Osteoblast (primary cell): ENCODE measurements at regions not wholly inside any gene's neighbourhood (a gene's known extent, or its start where the extent isn't known, plus 50 kb on each side); places are given as distances from the start of the nearest gene placed in this dataset.
A peak's percentile ranks its signal among the peaks of the same experiment; 100 is the strongest.

Source experiments
- DNase-seq: peaks from one replicate; pipeline ENCODE4 v3.0.0; 2011; ENCODE audit warnings: low spot score, mixed read lengths; ENCODE audit not compliant: insufficient read length; ENCODE audit errors: missing footprints
- H2AFZ ChIP-seq: 2 replicates; pipeline ENCODE4 v1.6.0; 2011; ENCODE audit warnings: mild to moderate bottlenecking, low read length
- H3K27ac ChIP-seq: 2 replicates; pipeline ENCODE4 v1.5.1; 2011; ENCODE audit warnings: mild to moderate bottlenecking, low read depth, low read length, moderate library complexity
- H3K27me3 ChIP-seq: 2 replicates; pipeline ENCODE4 v1.6.0; 2012; ENCODE audit warnings: mild to moderate bottlenecking, control low read depth, inconsistent platforms, low read length, moderate library complexity; ENCODE audit not compliant: insufficient read depth
- H3K36me3 ChIP-seq: 2 replicates; pipeline ENCODE4 v1.5.1; 2011; ENCODE audit warnings: mild to moderate bottlenecking, low read length, control low read depth, moderate library complexity; ENCODE audit not compliant: insufficient read depth
- H3K4me1 ChIP-seq: 2 replicates; pipeline ENCODE4 v1.5.1; 2011; ENCODE audit warnings: mild to moderate bottlenecking, low read length, control low read depth, moderate library complexity; ENCODE audit not compliant: insufficient read depth
- H3K4me2 ChIP-seq: 2 replicates; pipeline ENCODE4 v1.6.0; 2011; ENCODE audit warnings: mild to moderate bottlenecking, low read length; ENCODE audit not compliant: insufficient read depth
- H3K4me3 ChIP-seq: fragments of 200-600 bp; sonication (generic); 3 replicates; pipeline ENCODE4 v1.5.1; 2012; ENCODE audit warnings: mild to moderate bottlenecking, low read length, inconsistent platforms; ENCODE audit not compliant: insufficient read depth
- H3K79me2 ChIP-seq: 2 replicates; pipeline ENCODE4 v1.6.0; 2012; ENCODE audit warnings: mild to moderate bottlenecking, low read length, control low read depth, inconsistent platforms; ENCODE audit not compliant: insufficient read depth
- H3K9me3 ChIP-seq: 2 replicates; pipeline ENCODE4 v1.5.1; 2011; ENCODE audit warnings: low read depth, low read length, control low read depth
- H4K20me1 ChIP-seq: 2 replicates; pipeline ENCODE4 v1.6.0; 2012; ENCODE audit warnings: mild to moderate bottlenecking, low read length, control low read depth; ENCODE audit not compliant: insufficient read depth
- TF ChIP-seq, protein P1 (sequence below): IDR thresholded peaks from 2 replicates; pipeline ENCODE4 v1.5.1; 2011; ENCODE audit warnings: mild to moderate bottlenecking, low read depth, low read length, moderate library complexity; ENCODE audit errors: extremely low read depth

DNA sequence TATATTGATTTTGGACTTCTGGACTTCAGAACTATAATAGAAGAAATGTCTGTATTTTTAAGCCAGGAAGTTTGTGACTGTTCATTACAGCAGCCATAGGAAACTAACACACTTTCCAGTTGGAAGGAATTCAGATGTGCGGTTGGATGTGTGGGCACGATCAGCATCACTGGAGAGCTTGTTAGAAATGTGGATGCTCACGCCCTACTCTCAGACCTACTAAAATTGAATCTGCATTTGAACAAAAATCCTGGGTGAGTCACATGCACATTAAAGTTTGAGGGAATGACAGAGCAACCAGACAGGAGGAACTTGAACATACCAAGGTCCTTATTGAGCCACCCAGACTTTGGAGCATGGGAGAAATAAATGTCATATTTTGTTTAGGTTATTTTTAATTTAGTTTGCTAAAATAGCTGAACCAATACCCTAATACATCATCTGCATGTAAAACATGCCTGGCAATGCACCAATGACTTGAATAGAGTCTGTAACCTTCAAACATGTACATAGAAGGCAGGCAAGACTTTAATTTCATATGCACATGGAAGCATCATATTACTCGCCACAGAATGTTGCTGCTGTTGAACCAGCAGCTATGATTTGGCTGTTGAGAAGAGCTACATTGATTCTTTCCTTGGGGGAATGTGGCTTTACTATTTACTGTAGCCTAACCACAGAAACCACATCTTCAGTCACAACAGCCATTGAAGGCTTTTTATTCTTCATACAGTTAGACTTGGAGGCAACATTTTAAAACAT, 346.2 kb downstream of the BARHL2 start:
- peak overlapping the region; percentile 39 for H3K27ac ChIP-seq
- peak overlapping the region; percentile 21 for H3K4me2 ChIP-seq
- no peak for DNase-seq

DNA sequence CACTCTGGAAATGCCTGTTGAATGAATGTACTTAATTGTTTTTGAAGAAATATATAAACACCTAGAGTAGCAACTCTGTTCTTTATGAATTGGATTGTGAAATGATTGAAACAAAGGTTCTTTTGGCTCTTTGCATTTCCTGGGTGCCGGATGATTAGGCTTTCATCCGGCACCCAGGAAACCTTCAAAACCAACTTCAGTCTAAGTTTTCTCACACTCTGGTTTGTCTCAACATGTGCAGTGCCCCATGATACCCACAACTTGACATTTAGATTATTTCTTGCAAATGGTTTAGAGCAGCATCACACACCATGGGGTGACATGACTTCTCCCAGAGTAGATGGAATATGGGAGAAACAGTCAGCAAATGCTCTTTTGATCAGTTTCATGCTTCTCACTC, 354.9 kb downstream of the BARHL2 start:
- Histone ChIP-seq H3K4me3 (no peak overlapping the region), H4K20me1 (no peaks in the 10 kb centered on the region), H3K36me3 (no peaks in the 10 kb centered on the region), H3K9me3 (no peaks in the 10 kb centered on the region), H3K4me1 (no peaks in the 10 kb centered on the region), H2AFZ (no peak overlapping the region), H3K79me2 (no peaks in the 10 kb centered on the region), H3K4me2 (no peak overlapping the region), H3K27ac (no peak overlapping the region), H3K27me3 (no peaks in the 10 kb centered on the region)
- TF ChIP-seq, protein P1, sequence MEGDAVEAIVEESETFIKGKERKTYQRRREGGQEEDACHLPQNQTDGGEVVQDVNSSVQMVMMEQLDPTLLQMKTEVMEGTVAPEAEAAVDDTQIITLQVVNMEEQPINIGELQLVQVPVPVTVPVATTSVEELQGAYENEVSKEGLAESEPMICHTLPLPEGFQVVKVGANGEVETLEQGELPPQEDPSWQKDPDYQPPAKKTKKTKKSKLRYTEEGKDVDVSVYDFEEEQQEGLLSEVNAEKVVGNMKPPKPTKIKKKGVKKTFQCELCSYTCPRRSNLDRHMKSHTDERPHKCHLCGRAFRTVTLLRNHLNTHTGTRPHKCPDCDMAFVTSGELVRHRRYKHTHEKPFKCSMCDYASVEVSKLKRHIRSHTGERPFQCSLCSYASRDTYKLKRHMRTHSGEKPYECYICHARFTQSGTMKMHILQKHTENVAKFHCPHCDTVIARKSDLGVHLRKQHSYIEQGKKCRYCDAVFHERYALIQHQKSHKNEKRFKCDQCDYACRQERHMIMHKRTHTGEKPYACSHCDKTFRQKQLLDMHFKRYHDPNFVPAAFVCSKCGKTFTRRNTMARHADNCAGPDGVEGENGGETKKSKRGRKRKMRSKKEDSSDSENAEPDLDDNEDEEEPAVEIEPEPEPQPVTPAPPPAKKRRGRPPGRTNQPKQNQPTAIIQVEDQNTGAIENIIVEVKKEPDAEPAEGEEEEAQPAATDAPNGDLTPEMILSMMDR, result no peak
- DNase-seq, result no peak

More for the DNA sequence above, 346.2 kb downstream of the BARHL2 start:
- Histone ChIP-seq H3K36me3 (no peaks in the 10 kb centered on the region), H3K4me1 (peaks cover 8% of the 10 kb centered on the region), H3K27me3 (no peaks in the 10 kb centered on the region), H2AFZ (no peak overlapping the region), H3K79me2 (no peaks in the 10 kb centered on the region), H3K4me3 (no peak overlapping the region), H4K20me1 (no peaks in the 10 kb centered on the region), H3K9me3 (no peaks in the 10 kb centered on the region)
- TF ChIP-seq, protein P1, result no peak

DNA sequence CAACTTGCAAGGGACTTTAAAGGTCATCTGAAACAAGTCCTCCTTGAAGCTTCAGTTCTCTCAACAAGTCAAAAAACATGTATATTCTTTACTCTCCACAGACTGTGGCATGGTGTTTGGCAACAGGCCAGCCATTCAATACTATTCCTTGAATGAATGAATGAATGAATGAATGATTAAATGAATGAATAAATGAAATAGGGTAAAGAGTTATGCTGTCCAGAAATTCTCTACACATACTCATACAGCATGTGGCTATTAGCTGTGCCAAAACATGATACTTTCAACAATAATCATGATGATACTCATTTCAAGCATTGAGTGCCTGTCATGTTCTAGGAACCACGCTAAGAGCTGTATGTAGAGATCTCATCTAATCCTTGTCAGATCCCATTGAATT, 356.1 kb downstream of the BARHL2 start:
- Histone ChIP-seq H2AFZ (no peak overlapping the region), H3K36me3 (no peaks in the 10 kb centered on the region), H3K27ac (no peak overlapping the region), H3K4me1 (no peaks in the 10 kb centered on the region), H3K79me2 (no peaks in the 10 kb centered on the region), H3K27me3 (no peaks in the 10 kb centered on the region), H4K20me1 (no peaks in the 10 kb centered on the region), H3K4me3 (no peak overlapping the region), H3K4me2 (no peak overlapping the region), H3K9me3 (no peaks in the 10 kb centered on the region)
- TF ChIP-seq, protein P1, result no peak
- no peak for DNase-seq

DNA sequence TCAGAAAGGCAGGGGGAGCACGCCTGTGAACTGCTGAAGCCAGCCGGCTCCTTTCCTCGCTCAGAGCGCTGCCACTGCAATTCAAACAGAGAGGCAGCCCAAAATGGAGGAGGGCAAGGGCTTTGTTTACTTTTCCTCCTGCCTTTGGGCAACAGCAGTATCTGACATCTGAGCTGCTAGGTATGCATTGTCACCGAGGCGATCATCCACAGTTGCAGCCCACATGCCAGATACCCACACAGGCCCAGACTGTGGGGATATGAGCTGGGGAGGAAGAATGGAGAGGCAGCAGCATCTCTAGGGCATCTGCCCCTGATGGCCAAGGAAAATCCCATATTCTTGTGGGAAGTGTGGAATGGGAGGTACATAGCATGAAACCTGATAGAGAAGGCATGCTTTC, 357.1 kb downstream of the BARHL2 start:
- no peaks in the 10 kb centered on the region for H4K20me1 ChIP-seq
- no peaks in the 10 kb centered on the region for H3K27me3 ChIP-seq
- H3K4me1 ChIP-seq, result no peaks in the 10 kb centered on the region
- peak; percentile 3 for DNase-seq
- no peak overlapping the region for H2AFZ ChIP-seq
- no peaks in the 10 kb centered on the region for H3K79me2 ChIP-seq
- no peaks in the 10 kb centered on the region for H3K9me3 ChIP-seq
- no peak overlapping the region for H3K4me3 ChIP-seq
- H3K4me2 ChIP-seq, result no peak overlapping the region
- no peak overlapping the region for H3K27ac ChIP-seq
- TF ChIP-seq, protein P1, result no peak
- H3K36me3 ChIP-seq, result no peaks in the 10 kb centered on the region
